A172 (cell line): ENCODE measurements at regions not wholly inside any gene's neighbourhood (a gene's known extent, or its start where the extent isn't known, plus 50 kb on each side); places are given as distances from the start of the nearest gene placed in this dataset.

Experiments used
- DNase-seq: peaks from one replicate; pipeline ENCODE4 v3.0.0-alpha.2; 2015; ENCODE audit warnings: low spot score

DNA sequence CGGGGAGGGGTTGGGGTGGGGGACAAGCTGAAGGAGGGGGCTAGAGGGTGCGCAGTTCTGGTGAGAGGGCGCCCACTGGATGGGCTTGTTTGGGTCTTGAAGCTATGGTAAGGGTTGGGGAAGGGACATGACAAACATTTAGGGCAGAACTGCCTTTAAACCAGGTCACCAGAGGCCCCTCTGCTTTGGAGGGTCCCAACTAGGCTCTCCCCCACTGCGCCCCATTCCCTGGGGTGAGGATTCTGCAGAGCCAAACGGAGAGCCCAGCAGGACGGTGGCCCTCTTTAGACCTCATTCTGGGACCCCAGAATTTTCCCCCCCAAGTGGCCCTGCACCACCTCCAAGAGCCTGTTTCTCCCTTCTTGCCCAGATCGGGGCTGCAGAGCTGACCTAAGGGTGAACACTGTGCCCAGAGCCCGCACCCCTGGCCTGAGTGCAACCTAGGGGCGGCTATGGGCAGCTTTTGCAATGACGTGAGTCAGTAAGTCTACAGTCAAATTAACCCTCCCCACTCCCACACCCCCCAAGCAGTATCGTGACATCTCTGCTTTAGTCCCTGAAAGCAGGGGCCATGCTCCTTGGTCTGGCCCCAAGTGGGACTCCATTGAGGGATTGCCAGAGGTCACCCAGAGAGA lies 593.8 kb downstream of the MATN1 start:
- no peak for DNase-seq

DNA sequence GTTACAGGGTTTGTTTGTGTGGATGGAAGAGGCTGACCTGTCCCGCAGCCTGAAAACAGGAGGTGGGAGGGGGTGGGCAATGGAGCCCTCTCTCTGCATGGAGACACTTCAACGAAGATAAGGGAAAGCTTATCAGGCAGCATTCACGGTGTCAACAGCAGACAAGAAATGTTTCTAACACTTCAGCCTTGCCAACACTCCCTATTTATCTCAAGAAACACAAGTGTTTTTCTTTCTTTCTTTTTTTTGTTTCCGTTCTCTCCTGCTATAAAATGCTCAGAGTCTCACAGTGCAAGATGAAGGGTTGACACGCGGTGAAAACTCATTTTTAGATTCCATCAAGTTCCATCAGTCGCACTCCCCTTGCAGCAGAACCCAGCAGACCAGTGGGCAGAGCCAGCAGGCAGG lies 594.4 kb downstream of the MATN1 start:
- DNase-seq = no peak

DNA sequence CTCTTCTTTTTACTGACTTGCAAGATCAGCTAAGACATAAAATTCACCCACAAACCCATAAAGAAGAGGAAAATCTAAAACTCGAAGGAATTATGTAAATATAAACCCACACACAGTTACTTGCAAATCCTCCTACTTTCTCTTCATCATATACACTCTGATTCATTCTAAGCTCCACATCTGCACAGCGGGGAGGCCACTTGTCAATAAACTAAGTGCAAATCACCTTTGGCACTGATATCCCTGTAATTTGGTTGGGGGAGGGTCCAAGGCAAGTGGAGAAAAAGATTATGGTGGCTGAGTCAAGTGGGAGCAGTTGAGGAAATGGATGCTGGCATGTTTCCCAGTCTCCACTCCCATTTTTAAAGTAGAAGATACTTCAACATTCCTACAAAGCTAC lies 596.5 kb downstream of the MATN1 start:
- no peak for DNase-seq

- DNase-seq = no peak
Observed at GRCh38 chr1:30125821-30126170, 597.6 kb downstream of the MATN1 start.

- no peak for DNase-seq
Observed at GRCh38 chr1:30125021-30125820, 598.2 kb downstream of the MATN1 start.

DNA sequence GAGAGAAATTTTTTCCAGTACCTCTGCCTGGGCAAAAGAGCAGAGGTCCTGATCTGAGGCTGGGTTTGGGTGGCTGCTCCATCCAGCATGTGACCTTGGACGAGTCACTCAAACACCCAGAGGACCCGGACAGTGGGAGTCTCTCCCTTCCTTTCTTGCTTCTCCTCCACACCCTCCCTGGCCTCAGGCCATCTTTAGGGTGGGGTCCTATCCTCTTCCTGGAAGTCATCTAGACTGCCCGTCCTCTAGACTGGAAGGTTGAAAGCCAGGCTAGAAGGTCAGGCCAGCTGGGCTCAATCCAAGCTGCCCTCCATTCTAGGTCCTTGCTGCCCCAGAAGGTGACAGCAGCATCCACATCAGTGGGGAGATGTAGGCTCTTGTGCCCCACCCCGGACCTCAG lies 599.5 kb downstream of the MATN1 start:
- DNase-seq = no peak

DNA sequence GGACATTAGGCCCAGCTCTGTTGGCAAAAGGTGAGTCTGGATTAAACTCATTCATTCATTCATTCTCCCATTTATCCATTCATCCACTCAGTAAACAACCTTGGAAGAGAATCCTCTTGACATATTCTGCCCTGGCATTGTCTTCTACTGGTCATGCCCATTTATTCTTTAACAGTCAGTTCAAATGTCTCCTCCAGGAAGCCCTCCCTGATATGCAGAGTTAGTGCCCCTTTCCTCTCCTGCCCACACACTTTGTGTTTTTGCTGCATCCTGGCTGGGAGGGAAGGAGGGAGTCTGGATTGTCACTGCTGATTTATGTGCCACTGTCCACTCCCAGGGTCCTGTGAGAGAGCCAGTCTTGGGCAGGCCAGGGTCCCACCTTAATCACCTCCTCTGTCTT lies 600.3 kb downstream of the MATN1 start:
- no peak for DNase-seq

GRCh38 chr1:30120245-30121000 lies 603.0 kb downstream of the MATN1 start:
- DNase-seq = no peak

DNA sequence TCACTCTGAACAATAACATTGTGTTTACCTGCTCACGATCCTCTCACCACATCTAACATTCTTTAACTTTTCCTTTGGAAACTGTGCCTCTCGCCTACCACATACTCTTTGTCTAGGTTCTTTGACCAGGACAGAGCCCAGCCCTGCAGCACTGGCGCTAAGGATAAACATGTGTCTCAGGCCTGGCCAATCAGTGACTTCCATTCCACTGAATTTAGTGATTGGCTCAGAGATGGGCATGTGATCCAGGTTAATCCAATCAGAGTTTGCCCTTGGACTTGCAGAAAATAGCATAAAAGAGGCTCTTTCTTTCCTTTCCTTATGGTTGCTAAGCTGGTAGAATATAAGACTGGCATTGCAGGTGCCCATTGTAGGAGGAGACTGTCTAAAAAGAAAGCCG lies 605.7 kb downstream of the MATN1 start:
- DNase-seq = no peak

- peak; percentile 29 for DNase-seq
Observed at GRCh38 chr1:30111431-30111830, 612.0 kb downstream of the MATN1 start.

GRCh38 chr1:30110846-30111245 lies 612.5 kb downstream of the MATN1 start:
- DNase-seq = no peak

DNA sequence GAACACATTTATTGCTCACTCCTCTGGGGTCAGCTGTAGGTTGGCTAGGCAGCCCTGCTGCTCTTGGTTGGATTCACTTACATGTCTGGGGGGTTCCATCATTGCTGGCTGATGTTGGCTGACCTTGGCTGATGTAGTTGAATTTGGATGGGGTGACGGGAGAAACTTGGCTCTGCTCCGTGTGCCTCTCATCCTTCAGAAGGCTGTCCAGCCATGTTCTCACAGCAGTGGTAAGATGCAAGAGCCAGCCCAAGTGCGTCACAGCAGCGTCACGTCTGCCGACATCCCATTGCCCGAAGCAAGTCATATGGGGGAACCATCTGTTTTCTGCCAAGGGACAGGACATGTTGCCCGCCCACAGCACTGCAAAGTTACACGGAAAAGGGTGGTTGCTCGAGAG lies 613.5 kb downstream of the MATN1 start:
- DNase-seq = no peak

DNA sequence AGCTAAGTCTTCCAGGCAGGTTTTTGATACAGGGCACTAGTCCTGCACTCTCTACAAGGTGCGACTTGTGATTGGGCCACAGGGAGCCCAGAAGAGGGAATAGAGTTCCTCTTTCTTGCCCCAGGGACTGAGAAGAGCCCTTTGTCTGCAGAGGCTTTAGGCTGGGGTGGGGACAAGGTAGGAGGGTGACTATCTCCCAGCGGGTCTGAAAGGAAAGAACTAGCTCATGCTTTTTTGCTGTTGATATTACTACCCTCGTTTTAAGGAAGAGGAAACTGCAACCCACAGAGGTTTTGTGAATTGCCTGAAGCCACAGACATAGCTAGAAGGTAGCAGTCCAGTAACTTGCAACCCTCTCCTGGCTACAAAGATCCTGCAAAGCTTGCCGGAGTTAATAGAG lies 615.2 kb downstream of the MATN1 start:
- DNase-seq = no peak

- DNase-seq = peak; percentile 2
Observed at GRCh38 chr1:30106125-30106524, 617.3 kb downstream of the MATN1 start.

DNA sequence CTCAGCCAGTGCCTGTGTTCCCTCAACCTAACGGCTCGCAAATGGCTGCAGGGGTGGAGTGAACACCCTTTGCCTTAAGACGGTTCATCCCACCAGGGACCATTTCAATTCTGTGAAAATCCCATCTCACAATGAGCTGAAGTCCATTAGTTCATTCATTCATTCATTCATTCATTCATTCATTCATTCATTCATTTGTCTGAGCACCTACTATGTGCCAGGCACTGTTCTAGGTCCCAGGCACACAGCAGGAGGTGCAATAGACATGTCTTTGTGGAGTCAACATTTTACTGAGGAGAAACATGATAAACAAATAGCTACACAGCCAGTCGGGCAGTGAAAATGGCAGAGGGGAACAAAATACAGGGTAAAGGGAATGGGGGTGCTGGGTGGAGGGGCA lies 618.8 kb downstream of the MATN1 start:
- DNase-seq = no peak

DNA sequence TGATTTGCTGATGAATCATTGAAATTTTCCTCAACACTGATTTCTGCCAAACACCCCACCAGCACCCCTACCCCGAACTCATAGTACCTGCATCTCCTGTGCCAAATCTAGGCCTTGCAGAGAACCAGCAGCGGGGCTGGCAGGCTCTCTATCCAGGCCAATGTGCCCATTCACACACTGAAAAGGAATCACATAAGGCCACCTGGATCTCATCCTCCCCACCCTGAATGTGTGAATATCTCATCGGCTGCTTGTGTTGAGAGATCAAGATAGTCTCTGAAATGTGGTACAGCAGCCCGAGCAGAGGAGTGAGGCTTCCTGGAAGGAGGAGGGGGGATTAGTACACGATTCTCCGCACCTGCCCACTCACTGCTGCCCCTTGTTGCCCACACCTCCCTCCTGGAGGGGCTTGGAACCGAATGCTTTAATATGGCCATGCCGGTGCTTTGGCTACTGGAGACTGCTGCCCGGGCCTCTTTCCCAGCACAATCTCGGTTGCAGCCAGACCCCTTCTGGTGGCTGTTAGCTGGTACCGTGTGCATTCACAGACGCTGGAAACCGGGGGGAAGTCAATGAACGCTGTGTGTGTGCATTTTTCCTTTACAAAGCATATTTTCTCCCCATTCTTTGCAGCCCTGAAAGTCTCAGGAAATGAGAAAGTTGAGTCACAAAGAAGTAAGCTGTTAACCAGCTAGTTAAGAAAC lies 619.5 kb downstream of the MATN1 start:
- no peak for DNase-seq

DNA sequence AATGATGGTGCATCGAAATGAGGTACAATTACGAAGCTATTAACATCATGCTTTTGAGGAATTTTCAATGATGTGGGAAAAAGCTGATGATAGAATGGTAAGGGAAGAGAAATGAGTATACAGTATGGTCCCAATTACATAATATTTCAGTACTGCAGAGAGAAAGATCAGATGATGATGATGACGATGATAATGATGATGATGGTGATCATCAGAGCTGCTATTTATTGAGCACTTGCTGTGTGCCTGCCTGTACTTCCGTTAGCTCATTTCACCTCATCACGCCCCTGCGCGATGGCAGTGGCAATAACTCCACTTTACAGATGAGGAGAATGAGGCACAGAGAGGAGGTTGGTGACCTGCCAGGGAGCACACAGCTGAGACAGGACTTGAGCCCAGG lies 620.8 kb downstream of the MATN1 start:
- DNase-seq = no peak

DNA sequence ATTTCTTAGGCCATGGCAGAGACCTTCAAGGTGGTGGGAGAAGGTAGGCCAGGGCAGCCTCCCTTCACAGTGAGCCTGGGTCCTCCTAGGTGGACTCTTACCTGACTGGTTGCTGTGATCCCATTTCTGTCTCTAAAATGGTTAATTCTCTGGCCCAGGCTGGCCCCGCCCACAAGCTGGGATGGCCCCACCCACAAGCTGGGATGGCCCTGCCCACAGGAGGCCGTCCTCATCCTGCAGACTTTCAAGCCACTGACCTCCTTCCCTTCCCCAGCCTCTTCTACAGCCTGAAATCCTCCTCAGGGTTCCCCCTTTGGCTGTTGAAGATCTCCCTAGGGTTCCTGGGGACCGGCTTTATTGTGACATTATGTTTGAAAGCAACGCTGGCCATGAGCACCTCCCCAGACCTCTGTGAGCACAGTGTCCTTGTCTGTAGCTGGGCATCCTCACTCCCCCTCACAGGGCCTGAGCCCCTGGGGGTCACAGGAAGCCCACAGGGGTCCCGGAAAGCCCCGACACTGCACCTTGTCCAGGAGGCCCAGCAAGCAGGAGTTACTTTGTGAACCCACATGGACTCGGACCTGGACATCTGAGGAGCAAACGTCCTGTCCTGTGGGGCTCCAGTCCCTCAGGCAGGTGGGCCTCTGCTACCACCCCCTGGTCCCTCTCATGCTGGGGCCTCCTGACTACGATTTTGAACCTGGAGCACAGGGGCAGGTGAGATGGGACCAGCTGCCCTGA lies 621.7 kb downstream of the MATN1 start:
- DNase-seq = no peak

- DNase-seq = no peak
Observed at GRCh38 chr1:30101016-30101415, 622.4 kb downstream of the MATN1 start.

DNA sequence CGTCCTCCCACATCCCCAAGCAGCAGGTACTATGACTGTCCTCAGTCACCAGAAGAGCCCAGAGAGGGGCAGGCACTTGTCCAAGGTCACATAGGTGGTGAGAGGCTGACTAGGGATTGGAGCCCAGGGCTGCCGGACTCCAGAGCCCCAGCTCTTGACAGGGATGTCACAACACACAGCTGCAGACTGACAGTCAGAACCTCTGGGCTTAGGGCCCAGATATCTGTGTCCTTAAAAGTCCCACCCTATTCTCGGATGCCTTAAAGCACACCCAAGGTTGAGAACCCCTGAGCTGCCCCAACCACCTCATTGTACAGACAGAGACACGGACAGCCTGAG lies 622.9 kb downstream of the MATN1 start:
- DNase-seq = no peak

DNA sequence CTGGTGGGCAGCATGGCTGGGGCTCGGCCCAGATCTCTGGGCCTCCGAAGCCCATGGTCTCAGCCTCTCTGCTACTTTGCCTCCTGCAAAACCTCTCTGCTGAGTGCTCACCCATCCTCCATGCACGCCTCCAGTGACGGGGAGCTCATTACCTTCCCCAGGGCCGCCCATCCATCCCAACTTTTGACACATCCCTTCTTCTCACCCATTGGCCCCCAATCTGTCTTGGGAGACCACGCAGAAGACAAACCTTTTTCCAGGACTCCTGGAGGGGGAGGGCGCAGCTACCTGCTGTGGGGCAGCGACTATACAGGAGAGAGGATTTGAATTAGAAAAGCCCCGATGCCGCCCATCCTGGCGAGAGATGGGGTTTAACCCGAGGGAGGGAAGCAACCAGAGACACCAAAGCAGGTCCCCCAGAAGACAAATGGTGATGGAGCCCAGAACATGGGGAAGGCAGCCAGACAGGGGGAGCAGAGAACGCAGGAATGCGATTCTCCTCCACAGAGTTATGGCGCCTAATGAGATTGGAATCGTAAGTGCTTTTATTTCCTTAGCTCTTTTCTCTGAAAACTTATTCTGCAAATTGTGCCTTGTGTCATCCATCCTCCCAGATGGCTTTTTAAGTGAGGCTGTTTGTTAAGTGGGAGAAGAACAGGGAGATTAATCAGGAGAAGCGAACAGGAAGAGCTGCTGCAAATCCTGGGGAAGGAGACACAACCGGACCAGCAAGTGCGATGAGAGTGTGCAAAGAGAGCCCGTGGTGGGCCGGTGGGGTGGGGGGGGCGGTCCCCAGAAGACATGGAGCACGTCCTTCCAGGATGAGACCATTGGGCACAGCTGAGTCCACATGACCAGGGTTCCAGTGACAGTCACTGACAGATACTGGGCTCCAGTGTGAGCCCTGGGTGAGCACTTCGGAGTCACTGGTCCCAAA lies 623.5 kb downstream of the MATN1 start:
- no peak for DNase-seq
